ENCODE measurements at regions not wholly inside any gene's neighbourhood (a gene's known extent, or its start where the extent isn't known, plus 50 kb on each side); places are given as distances from the start of the nearest gene placed in this dataset.

DNA sequence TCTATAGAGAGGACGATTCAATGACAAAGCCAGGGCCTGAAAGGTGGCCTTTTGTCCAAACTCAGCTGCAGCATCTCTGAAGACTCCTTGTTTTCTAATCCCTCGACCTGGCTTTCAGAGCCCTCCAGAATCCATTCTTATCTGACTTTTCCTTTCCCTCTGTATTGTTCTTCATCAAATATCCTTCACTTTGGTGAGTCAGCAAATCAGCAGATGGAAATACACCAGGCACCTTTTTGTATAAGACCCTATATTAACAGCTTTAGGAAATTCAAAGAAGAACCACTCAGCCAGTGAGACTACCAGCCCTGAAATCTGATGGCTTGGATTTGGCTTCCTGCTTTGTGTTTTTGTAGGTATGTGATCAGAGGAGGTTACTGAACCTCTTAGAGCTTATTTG, 81.9 kb upstream of the RAB11FIP2 start:
- no peak for TF ChIP-seq POLR2A (IDR thresholded peaks at IDR 0.05)
- WGBS, 2 donors = 81 to 82% methylated on average over 2 of the region's 2 CpGs
- intact Hi-C loops (cut with DNase I; ENCODE audit: low total_unique reads) = no loop called here

DNA sequence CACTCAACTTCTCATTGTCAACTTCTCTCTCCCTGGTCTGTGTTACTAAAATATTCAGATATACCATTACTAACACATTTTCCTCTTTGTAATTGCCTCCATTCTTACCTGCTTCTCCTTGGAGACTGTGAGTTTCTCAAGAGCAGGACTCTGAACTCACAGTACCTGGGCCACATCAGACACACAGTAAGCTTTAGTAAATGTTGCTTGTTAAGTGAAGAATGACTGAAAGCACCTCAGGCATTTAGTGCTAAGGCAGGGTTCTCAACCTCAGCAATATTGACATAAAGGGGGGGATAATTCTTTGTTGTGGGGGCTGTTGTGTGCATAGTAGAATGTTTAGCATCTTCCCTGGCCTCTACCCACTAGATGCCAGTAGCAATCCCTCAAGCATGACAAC, 72.0 kb upstream of the RAB11FIP2 start:
- TF ChIP-seq POLR2A (IDR thresholded peaks at IDR 0.05) (no peak), CTCF (IDR thresholded peaks at IDR 0.05) (no peak)
- no peaks in the 10 kb centered on the region for H3K36me3 ChIP-seq (ENCODE audit: low read depth, missing control alignments)
- intact Hi-C loops (cut with DNase I; ENCODE audit: low total_unique reads) = no loop called here

More for the DNA sequence above, 81.9 kb upstream of the RAB11FIP2 start:
- no peak for DNase-seq
- H3K27ac ChIP-seq = no peak overlapping the region
- no peaks in the 10 kb centered on the region for H3K4me1 ChIP-seq
- H3K9me3 ChIP-seq = no peaks in the 10 kb centered on the region
- no peaks in the 10 kb centered on the region for H3K27me3 ChIP-seq
- no peak overlapping the region for H3K4me3 ChIP-seq
- no peaks in the 10 kb centered on the region for H3K36me3 ChIP-seq (ENCODE audit: low read depth, missing control alignments)

GRCh38 chr10:118116715-118117449, 70.1 kb upstream of the RAB11FIP2 start:
- H3K27ac ChIP-seq = no peak overlapping the region
- intact Hi-C loops (cut with DNase I; ENCODE audit: low total_unique reads) = no loop called here
- WGBS, 2 donors = 41 to 45% methylated on average over 10 of the region's 10 CpGs
- H3K4me1 ChIP-seq = no peaks in the 10 kb centered on the region
- no peaks in the 10 kb centered on the region for H3K27me3 ChIP-seq
- H3K36me3 ChIP-seq (ENCODE audit: low read depth, missing control alignments) = no peaks in the 10 kb centered on the region
- no peak for DNase-seq
- H3K4me3 ChIP-seq = no peak overlapping the region
- no peaks in the 10 kb centered on the region for H3K9me3 ChIP-seq
- TF ChIP-seq CTCF (IDR thresholded peaks at IDR 0.05) (no peak), POLR2A (IDR thresholded peaks at IDR 0.05) (no peak)

More for the DNA sequence above, 72.0 kb upstream of the RAB11FIP2 start:
- no peak overlapping the region for H3K4me3 ChIP-seq
- H3K9me3 ChIP-seq = no peaks in the 10 kb centered on the region
- DNase-seq = no peak
- H3K27ac ChIP-seq = no peak overlapping the region
- H3K27me3 ChIP-seq = no peaks in the 10 kb centered on the region
- H3K4me1 ChIP-seq = no peaks in the 10 kb centered on the region

GRCh38 chr10:118116362-118116714, 69.6 kb upstream of the RAB11FIP2 start:
- intact Hi-C loops (cut with DNase I; ENCODE audit: low total_unique reads) = no loop called here
- no peaks in the 10 kb centered on the region for H3K27me3 ChIP-seq
- H3K9me3 ChIP-seq = no peaks in the 10 kb centered on the region
- WGBS, 2 donors = 46% methylated on average over 6 of the region's 6 CpGs
- no peak for DNase-seq
- H3K27ac ChIP-seq = no peak overlapping the region
- H3K36me3 ChIP-seq (ENCODE audit: low read depth, missing control alignments) = no peaks in the 10 kb centered on the region
- TF ChIP-seq POLR2A (IDR thresholded peaks at IDR 0.05) (no peak), CTCF (IDR thresholded peaks at IDR 0.05) (no peak)
- no peaks in the 10 kb centered on the region for H3K4me1 ChIP-seq
- H3K4me3 ChIP-seq = no peak overlapping the region

GRCh38 chr10:118115701-118116100, 69.0 kb upstream of the RAB11FIP2 start:
- no peaks in the 10 kb centered on the region for H3K36me3 ChIP-seq (ENCODE audit: low read depth, missing control alignments)
- H3K27ac ChIP-seq = no peak overlapping the region
- no peaks in the 10 kb centered on the region for H3K4me1 ChIP-seq
- no peak for TF ChIP-seq POLR2A (IDR thresholded peaks at IDR 0.05)
- no peaks in the 10 kb centered on the region for H3K9me3 ChIP-seq
- no peak for DNase-seq
- no peaks in the 10 kb centered on the region for H3K27me3 ChIP-seq
- no peak overlapping the region for H3K4me3 ChIP-seq
- intact Hi-C loops (cut with DNase I; ENCODE audit: low total_unique reads) = no loop called here
- 81 to 82% methylated on average over 8 of the region's 8 CpGs for WGBS, 2 donors

DNA sequence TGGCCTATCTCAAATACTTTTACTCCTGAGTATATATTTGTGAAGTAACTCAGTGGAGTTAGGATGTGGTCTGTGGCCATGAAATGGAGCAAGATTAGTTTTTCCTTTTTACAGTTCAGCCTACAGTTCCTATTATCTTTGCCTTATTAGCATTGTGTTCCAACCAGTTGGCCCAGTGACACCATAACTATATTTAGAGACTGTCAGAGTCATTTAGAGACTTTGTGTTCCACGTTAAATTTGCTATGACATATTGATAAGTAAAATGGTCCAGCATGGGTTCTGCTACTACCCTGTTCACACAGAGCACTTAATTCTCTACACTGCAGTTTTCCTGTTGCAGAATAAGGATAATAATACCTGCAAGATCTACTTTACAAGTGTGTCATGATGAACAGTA, 68.3 kb upstream of the RAB11FIP2 start:
- no peaks in the 10 kb centered on the region for H3K36me3 ChIP-seq (ENCODE audit: low read depth, missing control alignments)
- no peak overlapping the region for H3K4me3 ChIP-seq
- no peaks in the 10 kb centered on the region for H3K27me3 ChIP-seq
- WGBS, 2 donors = 23 to 35% methylated on average over 1 of the region's 1 CpG
- intact Hi-C loops (cut with DNase I; ENCODE audit: low total_unique reads) = no loop called here
- H3K9me3 ChIP-seq = no peaks in the 10 kb centered on the region
- H3K27ac ChIP-seq = no peak overlapping the region
- no peak for DNase-seq
- no peaks in the 10 kb centered on the region for H3K4me1 ChIP-seq
- TF ChIP-seq CTCF (IDR thresholded peaks at IDR 0.05) = no peak
- no peak for TF ChIP-seq POLR2A (IDR thresholded peaks at IDR 0.05)
